ENCODE measurements at regions not wholly inside any gene's neighbourhood (a gene's known extent, or its start where the extent isn't known, plus 50 kb on each side); places are given as distances from the start of the nearest gene placed in this dataset.
A peak's percentile ranks its signal among the peaks of the same experiment; 100 is the strongest.
"Not testable (repeated sequence)": the region's sequence is repeated elsewhere in the genome, so short reads cannot be mapped to it uniquely, and the experiment has no call there.

DNA sequence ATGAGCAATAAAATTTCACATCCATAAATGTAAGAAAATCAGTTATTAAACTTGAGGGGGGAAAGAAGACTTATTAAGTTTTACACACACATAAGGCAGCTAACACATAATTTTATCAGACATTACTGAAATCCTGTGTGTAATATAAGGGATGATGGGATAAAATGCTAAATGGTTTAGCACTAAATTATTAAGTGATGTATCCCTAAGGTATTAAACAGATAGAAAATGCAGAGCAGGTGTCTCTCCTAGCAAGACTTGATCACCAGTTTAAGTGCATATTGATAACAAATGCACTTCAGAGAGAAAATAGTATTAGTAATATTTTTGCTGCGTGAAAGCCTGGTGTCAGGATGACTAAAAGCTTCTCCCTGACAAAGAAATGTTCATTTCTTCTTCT, 172.8 kb upstream of the ZFP64 start:
- DNase-seq = no peak

DNA sequence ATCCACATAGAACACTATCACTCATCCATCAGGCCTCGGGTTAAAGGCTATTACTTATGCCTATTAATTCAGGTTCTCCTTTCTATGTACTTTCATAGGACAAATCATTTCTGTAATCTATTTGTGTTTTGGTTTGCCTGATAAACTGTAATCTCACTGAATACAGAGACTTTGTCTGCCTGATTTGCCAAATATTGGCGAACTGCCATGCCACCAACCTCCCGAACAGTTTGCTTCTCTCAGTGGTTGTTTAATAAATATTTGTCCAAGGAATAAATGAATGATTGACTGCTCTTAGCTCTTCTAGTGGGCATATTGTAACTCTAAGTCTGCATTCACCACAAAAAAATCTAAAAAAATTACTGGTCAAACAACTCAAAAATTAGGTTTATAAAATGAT, 170.1 kb upstream of the ZFP64 start:
- DNase-seq = no peak

DNA sequence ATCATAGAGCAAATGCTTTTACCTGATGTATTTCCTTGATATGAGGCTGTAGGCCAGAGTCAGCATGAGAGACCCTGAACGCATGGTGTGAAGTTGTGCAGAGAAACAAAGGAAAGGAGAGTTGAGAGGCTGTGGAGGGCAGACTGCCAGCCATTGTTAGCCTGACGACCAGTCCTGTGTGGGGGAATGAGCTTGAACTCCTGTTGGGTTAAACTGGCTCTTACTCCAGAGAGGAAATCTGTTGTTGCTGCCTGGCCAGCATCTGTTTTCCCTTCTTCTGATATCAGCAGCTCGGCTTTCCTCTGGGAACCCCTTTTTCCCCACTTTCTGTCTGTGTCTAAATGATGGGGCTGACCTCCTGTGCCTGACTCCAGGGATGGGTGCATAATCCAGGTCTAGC, 158.2 kb upstream of the ZFP64 start:
- DNase-seq = no peak

DNA sequence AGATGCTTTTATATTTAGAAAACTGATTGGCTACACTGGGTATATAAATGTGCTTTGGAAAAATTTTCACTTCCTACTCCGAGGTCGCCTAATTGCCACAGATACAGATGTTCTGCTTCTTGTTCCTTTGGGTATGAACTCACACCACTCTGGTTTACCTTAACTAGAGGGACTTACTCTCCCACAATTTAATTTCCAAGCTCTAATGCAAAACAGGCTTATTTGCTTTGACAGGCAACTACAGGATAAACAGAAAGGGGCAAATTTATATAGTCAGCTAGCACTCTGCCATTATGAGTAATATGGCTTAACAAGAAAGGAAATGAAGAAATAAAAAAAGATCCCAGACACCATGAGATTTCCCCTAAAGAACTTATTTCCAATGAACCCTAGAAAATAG, 156.9 kb upstream of the ZFP64 start:
- DNase-seq = no peak

DNA sequence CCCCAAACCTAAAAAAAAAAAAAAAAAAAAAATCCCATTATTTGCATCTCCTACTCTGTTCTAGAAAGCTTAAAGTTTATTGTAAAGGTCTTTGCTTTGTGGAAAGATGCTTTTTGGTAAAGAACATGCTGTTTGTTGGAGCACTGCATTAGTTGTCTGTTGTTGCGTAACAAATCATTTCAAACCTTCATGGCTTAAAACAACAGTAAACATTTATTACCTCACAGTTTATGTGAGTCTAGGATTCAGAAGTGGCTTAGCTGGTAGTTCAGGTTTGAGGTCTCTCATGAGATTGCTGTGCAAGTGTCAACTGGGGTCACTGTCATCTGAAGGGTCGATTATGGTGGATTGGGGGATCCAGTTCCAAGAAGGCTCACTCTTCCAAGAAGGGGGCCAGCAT, 155.2 kb upstream of the ZFP64 start:
- DNase-seq = no peak

DNA sequence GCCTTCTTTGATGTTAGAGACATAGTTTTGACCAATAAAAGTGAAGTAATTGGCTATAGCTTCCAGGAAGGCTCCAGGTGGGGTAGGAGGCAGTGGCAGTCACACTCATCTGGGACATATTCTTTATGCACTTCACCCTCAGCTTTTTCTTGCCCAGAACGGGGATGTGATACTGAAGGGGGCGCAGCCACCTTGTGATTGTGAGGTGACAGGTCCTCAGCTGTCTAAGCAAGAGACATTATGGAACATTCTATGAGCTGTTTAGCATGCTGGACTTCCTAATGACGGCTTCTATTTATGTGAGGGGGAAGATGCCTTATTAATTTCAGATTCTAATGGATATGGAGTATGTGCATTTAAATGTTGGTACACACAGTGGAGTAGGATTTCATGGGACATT, 151.3 kb upstream of the ZFP64 start:
- DNase-seq = no peak

DNA sequence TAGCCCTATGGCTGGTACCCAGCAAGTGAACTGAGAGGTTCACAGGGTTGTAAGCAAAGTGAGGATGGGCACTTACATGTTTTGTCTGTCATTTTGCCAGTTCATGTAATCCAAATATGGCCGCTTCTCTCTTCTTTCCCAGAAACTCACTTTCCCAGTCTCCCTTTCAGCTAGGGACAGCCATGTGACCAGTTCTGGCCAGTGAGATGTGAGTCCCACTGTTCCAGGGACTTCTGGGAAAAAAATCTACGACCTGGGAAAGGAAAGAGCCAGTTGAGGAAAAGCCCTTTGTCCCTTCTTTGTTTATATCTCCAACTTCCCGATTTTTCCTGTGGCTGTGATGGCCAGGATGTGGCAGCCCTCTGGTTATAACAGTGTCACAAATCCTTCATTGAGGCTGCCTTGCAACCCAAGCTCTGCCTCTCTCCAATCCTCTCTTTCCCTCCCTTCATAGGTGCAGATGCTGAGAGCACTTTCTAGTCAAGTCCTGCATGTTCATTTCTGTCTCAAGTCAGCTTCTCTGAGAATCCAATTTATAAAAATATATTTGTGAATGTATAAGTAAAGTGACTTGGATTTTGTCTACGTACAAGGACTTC, 148.6 kb upstream of the ZFP64 start:
- no peak for DNase-seq

DNA sequence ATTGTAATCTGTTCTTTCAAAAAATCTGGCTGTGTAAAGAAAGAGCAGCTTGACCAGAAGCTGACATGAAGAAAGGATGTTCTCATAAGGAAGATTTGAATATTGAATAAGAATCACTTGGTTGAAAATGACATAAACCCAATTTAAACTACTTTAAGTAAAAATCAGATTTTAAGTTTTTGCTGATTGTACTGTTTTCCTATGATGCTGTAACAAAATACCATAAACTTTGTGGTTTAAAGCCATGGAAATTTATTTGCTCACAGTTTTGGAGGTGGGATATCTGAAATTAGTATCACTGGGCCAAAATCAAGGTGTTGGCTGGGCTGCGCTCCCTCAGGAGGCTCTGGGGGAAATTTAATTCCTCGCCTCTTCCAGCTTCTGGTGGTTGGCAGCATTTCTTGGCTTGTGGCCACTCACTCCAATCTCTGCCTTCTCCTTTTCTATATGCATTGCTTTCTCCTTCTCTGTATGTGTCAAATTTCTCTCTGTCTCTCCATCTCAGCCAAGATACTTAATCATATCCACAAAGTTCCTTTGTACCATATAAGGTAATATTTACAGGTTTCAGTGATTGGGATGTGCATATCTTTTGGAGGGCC, 141.2 kb upstream of the ZFP64 start:
- DNase-seq = no peak

DNA sequence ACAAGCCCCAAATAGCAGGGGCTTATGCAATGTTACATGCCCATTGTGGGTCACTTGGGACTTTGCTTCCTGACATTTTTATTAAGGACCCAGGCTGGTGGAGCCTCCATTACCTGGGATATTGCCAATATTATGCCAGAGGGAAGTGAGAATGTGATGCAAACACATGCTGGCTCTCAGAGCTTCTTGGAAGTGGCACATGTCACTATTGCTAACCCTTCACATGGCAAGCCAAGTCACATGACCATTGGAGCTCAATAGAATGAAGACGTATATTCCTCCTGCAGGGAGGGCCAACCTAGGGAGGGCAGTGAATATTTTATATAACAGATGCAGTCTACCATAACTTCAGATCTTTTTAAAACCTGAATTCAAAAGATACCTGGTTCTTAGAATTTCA, 140.7 kb upstream of the ZFP64 start:
- DNase-seq = no peak

DNA sequence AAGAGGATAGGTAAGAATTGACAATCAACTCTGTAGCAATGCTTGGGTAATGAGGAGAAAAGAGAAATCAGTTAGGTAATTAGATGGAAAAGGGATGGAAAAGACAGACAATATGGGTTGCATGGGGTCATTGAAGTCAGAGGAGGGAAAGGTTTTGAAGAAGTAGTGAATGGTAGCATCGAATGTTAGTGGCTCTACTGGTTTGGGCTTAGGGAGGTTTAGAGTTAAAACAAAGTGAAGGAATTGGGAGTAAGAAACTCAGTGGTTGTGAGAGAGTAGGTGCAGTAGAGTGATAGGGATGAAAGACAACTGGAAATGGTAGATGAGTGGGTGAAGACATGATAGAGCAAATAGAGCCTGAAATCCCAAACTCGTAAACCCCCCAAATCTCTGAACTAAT, 140.1 kb upstream of the ZFP64 start:
- DNase-seq = no peak

DNA sequence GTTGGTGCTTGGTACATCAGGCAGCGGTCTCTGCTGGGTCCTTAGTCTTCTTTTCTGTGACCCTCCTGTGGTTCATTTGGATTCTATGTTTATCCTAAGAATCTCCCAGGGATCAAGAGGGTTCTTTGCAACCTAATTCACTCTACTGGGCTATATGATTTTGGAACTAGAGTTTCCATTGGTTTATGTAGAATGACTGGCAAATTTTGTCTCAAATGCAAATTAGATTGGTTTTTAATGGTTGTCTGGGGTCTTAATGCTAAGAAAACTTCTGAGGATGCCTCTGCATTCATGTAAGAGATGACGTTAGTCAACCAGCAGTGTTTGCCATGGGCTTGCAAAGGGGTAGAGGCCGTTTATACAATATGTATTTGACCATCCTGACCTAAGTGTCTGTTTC, 129.8 kb upstream of the ZFP64 start:
- no peak for DNase-seq

DNA sequence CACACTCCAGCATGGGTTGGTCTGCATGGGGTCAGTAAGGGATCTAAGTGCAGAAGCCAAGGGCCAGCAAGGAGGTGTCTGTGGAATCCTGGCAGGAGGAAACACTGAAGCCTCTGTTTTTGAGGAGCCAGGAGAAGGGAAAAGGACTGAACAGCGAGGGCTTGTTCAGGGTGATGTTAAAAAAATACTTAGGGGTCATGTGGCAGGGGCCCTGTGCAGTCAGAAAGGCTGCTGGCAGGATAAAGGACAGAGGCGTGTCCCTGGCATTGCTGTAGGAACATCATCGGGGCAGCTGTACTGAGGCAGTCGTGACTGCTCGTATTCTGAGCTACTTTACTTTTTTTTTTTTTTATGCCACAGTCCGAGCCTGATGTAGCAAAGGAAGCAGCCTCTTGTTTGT, 127.1 kb upstream of the ZFP64 start:
- DNase-seq = no peak

DNA sequence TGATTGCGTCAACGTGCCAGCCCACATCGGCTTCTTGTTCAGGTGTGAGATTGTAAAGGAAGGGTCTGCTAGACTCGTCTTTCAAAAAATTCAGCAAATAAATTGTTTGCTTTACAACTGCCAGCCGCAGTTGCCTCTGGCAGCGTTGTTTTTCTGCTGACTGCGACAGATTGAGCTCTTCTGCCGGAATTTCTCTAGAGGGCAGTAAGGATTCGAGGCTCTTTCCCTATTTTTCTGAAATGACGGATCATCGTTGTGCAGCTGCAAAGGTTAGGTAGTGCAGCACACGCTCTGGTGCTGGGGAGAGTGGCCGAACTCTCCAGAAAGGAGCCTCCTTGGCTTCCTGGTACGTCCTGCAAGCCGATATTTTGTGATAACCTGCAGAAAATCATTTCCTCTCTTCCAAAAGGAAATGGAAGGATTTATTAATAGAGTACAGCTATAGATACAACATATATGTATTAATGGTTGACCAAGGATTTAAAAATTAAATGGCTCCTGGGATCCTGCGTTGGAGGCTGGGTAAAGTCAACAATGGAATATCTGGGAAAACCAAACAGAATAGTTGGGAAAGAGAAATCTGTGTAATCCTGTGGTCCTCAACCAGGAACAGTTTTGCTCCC, 121.9 kb upstream of the ZFP64 start:
- DNase-seq = no peak

DNA sequence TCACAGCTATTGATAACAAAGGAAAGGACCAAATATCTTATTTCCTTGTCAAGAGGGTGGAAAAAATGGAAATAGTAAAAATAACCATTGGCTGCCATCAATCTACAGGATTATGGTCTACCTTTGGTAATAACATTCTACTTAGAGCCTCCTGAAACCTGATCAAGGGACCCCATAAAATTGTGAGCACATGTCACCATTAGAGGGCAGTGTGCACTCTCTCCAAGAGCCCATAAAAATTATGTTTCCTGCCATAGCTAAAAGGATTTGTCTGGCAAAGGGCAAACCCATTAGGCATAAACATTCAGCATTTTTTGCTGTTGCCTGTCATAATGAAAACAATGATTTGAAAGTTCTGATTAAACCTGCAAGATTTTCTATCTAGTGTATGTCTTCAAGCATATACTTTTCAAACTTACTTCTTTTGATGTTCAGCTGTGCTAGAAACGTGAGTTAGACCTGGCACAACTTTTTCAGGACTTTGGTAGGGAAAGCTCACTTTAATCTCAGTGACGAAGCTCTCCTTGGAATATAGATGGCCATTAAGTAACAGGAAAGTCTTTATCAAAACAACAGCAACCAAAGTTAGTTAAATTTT, 120.7 kb upstream of the ZFP64 start:
- DNase-seq = peak; percentile 55

DNA sequence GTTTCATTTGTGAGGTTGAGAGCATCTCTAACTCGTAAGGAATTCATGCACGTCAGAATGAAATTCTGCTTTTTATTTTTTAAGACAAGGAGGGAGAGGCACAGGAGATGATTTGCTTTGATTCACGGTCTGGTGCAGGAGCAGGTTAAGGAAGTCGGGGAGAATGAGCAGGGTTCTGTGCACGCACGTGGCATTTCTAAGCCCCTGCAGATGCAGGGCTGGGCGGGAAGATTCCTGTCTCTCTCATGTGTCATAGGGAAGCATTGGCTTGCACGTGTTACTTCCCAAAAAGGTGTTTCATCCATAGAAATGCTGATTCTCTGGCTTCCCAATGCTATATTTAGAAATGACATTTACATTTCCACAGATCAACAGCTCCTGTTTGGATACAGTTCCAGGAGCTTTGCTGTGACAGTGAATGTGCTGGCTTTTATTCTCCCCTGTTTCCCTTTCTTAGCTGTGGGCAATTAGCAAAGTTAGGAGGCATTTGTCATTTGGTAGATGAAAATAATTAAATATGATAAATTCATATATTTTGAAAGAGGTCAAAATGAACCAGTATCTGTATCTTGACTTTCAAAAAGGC, 119.7 kb upstream of the ZFP64 start:
- DNase-seq = no peak

DNA sequence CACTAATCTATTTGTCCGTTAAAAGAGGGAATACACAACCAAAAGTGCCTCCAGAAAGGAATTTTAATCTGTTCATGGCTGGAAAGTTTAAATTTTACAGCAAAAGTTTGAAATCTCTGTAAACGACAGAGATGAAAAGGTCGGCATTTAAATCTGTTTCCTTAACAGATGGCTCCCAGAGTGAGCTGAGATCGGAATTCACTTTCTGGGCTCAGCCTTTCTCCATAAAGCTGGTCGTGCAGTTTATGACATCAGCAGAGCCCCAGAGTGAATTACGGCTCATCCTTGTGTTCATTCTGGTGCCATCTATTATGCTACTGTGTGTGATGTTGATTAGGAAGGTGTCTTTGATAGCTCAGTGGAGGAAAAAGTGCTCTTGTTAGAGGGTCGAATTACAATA, 117.6 kb upstream of the ZFP64 start:
- no peak for DNase-seq

DNA sequence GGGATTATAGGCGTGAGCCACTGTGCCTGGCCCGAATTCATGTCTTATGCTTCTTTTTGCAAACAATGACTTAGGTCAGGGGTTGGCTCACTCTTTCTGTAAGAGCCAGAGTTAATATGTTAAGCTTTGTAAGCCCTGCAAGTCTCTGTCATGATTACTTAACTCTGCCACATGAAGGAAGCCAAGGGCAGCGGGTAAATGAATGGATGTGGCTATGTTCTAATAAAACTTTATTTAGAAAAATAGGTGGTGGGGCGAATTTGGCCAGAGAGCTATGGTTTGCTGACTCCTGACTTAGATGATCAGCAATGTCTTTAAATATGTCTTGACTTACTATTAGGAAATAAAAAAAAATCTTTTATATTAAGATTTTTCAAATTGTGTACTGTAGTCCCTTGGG, 114.9 kb upstream of the ZFP64 start:
- DNase-seq = no peak

DNA sequence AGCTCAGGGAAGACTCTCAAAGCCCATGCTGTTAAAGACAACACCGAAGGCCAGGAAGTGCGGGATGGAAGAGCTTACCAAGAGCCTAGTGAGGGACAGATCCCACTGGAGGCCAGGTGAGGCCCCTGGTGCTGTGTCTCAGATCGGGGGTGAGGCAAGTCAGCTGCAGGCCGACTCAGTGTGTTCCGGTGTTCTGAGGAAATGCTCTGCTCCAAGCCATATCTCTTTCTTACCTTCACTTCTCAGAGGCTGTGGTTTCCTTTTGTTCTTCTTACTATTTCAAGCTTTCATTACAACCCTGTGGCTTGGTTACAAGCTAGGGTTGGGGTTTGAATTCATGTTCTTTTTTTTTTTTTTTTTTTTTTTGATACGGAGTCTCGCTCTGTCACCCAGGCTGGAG, 114.3 kb upstream of the ZFP64 start:
- peak; percentile 28 for DNase-seq

DNA sequence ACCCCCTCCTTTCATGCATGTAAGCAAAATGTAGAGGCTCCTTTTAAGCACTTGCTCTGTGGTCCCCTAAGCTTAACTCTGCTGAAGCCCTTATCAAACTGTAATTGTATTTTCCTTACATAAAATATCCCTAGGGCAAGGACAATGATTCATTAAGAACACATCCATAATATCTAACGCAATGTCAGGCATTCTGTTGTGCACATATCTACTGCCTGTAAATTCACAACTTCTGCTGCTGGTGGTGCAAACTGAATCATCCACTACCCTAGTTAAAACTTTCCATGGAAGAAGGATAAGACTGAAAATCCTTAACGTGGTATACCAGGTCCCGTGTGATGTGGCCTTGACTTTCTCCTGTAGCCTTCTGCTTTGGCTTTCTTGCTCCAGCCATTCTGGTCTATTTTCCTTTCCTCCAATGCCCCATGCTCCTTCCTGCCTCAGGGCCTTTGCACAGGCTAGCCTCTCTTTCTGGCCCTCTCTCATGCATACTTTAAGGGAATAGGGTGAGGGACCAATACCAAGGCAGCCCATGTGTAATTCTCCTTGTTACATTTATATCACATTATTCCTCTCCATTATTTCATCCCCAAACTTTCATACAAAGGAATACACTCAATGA, 113.6 kb upstream of the ZFP64 start:
- no peak for DNase-seq

DNA sequence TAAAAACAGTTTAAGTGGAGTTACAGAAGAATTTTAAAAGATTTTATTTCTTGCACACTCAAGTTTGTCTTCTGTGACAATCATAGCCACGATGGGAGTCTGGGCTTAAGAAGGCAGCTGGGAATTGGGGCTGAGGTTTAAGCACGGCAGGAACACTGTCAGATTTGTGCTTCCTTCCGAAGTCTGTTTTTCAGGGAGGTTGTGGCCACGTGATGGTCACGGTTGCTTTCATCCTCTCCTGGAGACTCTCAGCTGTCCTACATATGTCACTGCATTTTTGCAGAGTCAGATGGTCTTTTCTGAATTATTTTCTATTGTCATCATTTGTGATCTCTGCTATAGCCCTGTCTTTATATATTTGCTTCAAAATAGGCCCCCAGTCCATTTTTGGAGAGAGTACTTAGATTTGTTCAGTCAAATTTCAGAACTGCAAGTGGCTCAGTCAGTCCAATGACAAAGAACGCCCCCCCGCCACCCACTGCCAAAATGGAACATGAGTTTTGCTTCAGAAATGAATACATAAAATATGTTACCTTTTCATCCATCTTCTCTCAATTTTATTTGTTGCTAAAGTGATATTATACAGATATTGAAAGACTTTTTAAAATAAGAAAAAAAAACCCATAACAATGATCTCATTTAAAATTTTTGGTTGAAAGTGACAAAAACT, 111.8 kb upstream of the ZFP64 start:
- DNase-seq = no peak

DNA sequence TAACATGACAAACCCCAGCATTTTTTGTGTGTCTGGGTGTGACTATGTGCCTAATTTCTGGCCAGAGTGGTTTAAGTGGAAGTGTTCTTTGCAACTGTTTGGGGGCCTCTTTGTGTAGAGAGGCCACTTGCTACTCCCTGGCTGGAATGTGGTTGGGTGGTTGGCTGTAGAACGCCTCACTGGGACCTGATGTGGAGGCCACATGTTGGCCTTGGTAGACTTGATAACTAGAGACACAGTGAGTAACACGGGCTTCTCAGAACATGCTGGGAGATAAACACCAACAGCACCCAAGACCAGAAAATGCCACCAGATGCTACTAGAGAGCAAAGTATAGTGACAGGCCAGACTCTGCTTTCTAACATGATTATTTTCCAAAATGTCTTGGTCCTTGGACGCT, 111.2 kb upstream of the ZFP64 start:
- no peak for DNase-seq

DNA sequence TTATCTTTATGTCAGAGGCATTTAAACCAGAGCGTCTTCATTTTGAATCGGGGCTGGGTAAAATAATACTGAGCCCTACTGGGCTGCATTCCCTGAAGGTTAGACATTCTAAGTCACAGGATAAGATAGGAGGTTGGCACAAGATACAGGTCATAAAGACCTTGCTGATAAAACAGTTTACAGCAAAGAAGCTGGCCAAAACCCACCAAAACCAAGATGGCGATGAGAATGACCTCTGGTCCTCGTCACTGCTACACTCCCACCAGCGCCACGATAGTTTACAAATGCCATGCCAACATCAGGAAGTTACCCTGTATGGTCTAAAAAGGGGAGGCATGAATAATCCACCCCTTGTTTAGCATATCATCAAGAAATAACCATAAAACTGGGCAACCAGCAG, 110.5 kb upstream of the ZFP64 start:
- DNase-seq = not testable (repeated sequence)

DNA sequence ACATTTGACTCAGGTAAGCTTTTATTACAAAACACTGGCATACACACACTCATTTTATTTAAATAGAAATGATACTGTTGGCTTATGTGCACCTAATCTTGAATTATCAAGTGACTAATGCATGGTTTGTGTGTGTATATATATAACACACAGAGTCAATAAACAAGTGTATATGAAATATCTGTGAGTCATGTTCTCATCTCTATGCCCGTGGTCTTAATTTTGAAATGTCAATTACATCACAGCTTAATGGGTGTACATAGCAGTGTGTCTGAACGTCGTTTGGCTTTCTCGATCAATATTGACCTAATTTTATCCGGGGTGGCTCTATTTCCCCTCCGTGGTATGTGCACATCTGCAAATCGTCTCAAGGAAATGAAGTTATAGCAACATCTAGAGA, 104.0 kb upstream of the ZFP64 start:
- no peak for DNase-seq

Data from central memory CD4-positive, alpha-beta T cell (primary cell).